NCI-H2171 (cell line): ENCODE measurements at regions not wholly inside any gene's neighbourhood (a gene's known extent, or its start where the extent isn't known, plus 50 kb on each side); places are given as distances from the start of the nearest gene placed in this dataset.

Experiments
- DNase-seq: peaks from one replicate; lab custom pipeline; 2025; lab: John Stamatoyannopoulos, UW

DNA sequence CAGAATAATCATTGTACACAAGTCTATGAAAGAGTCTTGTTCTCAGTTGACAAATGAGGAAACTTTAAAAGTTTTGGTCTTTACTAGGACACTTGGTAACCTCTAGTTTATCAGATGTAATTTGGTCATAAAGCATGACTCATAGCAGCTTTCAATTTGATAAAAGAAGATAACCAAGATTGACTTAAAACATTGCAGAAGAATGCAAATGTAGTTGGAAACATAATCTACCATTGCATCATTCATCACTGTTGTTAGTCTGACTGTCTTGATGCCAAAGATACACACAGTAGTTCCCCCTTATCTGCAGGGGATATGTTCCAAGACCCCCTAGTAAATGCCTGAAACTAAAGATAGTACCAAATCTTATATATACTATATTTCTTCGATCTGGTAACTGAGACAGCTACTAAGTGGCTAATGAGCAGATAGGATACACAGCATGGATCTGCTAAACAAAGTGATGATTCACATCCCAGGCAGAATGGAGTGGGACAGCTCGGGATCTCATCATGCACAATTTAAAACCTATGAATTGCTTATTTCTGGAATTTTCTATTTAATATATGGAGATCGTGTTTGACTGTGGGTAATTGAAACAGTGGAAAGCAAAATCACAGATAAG lies 131.4 kb upstream of the CCDC68 start:
- DNase-seq, result no peak

DNA sequence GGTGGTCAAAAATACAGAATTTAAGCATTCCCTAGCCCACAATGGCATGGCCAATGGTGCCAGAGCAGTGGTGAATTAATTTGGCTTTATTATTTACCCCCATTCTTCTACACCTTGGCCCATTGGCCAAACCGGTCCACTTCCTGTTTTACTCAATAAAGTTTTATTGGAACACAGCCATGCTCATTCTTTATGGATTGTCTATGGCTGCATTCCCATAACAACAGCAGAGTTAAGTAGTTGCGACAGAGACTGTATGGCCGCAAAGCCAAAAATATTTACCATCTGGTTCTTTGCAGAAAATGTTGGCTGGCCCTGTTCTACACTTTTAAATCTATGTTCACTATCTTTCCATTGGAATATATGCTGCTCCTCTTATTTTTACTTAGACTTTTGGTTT lies 130.3 kb upstream of the CCDC68 start:
- no peak for DNase-seq

DNA sequence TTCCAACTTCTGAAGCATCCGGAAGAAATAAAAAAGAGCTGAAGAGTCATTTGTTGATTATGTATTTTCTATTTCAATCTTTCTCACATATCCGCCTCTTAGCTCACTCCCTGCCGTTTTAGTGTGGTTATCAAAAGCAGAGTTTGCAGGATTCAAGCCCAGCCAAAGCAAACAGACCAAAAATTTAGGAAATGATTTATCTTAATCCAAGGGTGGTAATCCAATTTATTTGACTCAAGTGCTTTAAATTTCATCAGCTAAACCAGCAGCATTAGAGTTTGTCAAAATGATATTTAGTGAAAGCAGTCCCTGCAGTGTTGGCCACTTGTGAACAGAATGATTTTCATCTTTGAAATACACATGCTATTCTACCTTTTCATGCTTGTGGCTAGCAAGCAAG lies 129.3 kb upstream of the CCDC68 start:
- DNase-seq, result no peak

DNA sequence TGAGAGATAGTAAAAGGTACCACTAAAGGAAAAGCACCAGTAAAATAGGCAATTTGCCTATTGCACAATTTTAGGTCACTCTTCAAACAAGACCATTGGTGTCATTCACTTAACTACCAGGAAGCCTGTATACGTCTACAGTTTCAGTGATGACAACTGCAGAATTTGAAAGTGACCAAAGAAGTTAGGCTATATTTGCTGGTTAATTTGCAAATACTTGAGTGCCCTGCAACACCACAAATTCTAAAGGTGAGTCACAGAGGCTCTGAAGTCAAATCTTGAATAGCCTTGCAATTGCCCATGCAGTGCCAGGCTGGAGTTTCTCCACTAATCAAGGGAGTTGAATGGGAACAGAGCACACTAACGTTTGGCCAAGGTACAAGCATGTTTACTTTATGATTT lies 128.7 kb upstream of the CCDC68 start:
- DNase-seq, result no peak

DNA sequence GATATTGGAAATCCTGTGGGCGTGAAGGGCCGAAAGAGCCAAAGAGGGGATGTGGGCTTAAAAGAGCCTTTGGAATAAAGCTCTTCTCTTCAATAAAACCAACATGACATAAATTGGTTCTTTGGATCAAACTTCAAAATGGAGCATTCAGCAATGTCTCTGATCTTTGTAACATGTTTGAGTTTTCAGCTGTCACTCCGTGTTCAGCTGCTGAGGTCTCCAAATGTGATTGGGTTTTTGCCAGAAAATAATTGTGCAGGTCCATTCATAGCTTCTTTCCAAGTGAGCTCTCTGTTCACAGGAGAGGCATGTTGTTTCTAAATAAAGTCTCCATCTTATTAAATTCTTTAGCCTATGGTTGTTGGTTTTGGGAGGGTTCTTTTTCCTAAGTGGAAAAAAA lies 127.6 kb upstream of the CCDC68 start:
- DNase-seq, result no peak

DNA sequence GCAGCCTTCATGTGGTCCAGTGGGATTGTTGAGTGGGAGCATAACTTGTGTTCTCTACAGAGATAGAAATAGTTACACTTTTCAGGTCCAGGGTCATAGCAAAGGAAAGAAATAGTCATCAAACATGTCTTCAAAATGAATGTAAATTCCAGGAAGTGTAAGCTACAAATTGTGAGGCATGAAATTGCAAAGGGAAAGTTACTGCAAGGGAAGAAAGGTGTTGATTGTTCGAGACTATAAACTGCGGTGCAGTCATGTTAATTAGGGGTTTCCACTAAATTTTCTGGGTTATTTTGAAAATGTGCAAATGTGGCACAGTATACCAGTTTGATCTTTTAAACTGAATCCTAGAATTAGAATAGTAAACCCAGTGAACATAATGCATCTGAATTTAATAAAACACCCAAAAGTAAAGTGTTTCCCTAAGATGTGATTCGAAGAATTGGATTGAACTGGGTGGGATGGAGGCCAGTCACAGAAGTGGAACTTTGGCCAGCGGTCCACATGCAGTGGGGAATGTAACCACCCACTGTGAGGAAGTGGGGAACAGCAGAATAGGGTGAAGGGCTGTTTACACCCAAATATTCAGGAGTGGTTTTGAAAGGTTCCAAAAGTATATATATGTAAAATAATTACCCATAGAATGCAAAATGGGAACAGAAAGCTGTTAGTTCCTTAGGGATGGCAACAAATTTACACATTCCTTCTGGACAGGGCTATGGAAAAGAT lies 126.5 kb upstream of the CCDC68 start:
- DNase-seq, result no peak

DNA sequence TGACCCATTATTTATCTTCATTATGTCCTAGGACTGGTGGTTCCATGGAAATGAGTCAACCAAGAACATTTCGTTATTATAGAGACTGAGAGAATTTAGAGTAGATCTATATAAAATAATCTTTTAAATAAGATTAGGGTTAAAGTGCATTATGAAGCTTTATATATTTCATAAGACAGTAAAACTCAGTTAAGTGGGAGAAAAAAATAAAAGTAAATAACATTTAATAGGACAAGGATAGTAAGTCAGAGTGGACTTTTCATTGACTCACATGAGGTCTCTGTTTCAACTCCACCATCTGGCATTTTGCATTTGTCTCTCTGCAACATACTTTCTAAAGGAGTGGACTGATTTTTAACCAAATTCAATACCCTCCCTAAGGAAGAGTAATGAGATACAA lies 125.3 kb upstream of the CCDC68 start:
- DNase-seq, result no peak

DNA sequence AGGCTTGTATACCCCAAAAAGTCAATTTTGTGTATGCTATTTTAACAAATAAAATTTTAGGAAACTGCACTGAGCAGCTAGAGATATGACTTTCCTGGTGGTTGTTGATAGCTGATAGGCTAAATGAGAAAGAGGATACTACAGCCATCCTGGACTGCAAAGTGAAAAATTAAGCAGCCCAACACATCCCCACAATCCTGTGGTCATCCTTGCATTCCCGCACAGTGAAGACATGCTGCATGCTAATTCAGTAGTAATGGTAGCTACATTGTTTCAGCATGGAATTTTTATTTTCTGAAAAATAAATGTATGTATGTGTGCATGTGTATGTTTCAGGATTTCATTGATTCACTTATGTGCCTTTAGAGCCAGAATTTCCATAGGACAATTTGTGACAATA lies 124.2 kb upstream of the CCDC68 start:
- DNase-seq, result no peak

DNA sequence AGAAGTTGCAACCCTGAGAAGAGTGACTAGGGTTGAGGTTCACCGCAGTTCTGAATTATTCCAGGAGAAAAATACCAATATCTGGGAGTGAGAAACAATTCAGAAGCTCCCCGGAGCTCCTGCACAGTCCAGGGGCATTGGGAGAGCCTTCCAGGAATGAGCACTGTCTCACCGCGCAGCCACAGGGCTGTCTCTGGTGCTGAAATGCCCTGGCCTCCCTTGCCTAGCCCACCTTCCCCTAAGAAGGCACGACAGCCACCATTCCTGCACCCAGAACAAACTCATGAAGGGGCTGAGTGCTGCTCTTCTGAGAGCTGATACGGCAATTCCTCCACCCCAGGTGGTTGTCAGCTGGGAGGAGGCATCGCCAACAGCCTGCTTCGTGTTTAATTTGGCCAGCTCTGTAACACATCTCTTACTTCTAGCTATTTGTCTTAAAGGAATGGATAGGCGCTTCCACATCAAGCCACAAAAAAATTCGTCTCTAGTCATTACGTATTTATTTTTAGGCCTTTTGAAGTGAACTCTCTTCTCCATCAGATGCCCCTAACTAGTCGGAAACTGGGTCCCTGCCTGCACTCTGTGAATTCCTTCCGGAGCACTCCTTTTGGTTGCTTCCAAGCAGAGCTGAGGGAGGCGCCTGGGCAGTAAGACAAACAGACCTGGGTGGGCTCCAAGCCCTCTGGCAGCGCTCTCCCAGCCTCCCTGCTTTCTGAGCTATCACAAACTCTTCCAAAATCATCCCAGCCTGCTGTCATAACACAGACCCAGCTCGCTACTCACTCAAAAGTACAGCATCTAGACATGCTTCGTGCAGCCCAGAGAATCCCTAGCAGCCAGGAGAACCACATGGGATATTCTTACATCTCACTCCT lies 120.5 kb upstream of the CCDC68 start:
- no peak for DNase-seq

DNA sequence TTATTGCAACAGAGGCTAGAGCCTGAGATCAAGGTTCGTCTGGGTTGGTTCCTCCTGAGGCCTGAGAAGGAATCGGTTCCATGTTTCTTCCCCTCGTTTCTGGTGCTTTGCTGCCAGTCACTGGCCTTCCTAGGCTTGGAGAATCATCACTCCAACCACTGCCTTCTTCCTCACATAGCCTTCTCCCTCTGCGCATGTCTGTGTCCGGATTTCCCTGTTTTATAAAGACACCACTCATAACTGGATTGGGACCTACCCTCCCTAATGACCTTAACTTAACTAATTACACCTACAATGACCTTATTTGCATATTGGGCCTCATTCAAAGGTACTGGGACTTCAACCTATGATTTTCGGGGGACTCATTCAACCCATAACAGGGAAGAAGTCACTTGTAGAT lies 119.8 kb upstream of the CCDC68 start:
- DNase-seq, result no peak

DNA sequence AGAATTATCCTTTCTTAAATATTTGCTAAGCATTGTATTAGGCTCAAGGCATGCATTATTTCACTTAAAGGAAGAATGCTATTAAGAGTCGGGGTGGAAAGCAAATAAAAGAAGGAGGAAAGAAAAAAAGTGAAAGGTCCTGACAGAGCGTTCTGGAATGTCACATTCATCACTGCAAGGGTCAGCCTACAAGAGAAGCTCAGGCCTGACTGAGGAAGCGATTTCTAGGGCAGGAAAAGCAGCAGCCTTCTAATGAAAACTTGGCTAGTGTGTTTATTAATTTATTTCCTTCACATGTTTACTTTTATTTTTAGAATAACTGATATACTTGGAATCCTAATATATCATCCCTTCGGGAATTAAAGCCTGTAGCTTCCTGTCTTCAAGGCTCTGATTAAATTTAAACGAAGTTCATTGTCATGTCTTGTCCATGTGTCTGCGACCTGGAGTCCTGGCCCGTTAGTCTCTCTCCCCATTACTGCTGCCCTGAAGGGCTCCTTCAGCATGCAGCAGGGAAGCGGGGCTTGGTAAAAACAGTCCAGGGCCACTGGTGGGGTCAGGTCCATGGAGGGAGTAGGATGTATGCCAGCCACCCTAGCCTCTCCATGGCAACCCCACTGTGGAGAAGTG lies 119.2 kb upstream of the CCDC68 start:
- no peak for DNase-seq

DNA sequence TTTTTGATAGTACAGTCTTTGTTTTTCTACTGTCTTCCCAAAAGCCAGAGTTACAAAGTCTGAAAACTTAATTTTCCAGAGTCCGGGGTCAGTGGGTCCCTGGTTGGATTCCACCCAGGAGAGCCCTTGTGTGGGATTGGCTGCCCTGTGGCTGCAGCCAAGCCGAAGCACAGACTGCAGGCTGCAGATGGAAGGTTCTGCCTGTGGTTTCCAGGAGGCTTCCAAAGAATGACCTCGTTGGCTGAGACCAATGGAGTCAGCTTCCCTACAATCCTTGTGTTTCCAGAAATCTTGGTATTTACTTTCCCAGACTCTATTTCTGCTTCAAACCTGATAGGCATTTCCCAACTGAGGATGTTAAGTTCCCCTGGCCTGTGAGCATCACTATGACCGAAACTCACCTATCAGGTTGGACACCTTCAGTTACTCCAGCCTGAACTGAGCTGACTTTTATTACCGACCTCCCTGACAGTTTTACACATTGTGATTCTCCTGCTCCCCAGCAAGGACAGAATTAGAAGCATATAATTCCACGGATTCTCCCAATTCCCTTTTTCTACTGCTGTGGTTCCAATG lies 117.5 kb upstream of the CCDC68 start:
- no peak for DNase-seq

DNA sequence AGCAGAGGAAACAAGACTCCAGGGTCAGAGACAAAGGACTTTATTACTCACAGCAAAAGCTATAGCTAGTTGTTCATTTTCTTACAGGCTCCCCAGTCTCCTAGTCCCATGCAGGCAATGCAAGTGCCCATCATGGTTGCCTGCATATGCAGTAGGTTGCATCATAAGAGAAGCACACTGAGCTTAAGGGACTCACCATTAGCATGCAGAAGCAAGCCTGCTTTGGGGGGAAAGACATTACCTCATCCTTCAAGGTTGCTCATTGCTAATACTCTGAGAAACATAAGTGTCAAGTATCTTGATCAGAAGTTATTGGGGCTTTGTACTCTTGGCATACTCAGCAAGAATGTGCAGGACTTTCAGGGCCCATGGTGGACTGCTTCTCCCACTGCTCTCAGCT lies 114.6 kb upstream of the CCDC68 start:
- DNase-seq, result no peak

DNA sequence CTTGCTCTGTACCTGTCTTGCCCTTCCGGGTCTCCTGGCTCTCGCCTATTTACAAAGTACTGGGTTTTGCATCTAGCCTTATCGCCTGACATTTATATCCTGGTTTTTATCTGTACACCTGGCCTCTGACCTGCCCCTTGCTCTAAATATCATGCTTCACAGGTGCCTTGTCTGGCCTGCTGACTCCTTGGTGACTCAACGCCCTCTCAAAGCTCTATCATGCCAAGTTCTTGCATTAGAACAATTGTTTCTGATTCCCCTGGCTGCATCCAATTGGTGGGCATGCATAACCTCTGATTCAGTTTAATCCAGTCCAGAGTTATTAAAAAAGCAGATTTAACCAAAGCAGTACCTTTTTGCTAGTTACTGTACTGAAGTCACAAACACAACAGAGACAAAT lies 113.9 kb upstream of the CCDC68 start:
- DNase-seq, result no peak

DNA sequence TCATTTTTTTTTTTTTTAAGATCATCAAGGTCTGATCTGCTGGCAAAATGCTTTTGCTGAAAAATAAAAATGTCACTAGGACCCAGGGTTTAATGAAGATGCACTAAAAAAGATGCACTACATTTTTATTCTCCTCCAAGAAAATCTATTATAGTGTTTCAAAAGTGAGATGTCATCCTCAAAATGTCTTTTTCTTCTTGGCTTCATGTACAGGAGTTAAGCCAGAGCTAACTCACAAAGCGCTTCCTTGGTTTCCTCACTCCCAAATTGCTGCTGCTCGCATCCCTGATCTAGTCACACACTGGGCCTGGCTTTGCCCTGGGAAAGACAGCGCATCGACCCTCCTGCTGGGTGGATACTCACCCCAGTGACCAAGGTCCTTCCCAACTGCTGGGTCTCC lies 113.4 kb upstream of the CCDC68 start:
- DNase-seq, result no peak

DNA sequence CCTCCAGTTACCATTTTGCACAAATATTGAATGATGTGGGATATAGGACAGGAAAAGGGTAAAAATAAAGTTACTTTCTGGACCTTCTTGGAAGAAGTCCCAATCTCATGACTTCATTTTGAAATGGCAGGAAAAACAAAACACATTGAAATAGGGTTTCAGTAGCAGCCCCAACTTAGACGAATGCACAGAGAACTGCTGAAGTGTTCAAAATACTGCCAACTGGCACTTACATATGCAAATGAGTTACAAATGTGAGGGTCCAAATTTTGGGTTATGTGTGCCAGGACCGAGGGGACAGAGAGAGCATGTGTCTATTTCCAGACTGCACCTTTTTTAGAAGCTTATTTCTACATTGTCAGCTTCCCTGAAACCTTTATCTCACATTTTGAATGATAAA lies 112.9 kb upstream of the CCDC68 start:
- no peak for DNase-seq

DNA sequence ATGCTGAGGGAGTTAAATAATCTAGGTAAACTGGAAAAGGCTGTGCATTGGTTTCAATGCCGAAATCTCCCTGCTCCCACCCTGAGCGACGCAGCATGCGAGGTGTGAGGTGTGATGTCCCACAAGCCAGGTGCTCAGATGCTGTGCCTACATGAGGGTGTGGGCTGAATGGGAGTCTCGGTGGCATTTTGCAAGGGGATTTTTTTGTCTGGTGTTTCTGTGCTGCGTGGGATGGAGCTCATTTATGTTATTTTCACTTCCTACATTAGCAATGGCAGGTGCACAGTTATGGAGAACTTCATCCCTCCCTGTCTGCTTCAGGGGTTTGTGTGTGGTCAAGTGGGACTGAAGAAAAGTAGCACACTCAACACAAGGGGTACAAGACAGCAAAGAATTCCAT lies 110.2 kb upstream of the CCDC68 start:
- DNase-seq, result no peak

DNA sequence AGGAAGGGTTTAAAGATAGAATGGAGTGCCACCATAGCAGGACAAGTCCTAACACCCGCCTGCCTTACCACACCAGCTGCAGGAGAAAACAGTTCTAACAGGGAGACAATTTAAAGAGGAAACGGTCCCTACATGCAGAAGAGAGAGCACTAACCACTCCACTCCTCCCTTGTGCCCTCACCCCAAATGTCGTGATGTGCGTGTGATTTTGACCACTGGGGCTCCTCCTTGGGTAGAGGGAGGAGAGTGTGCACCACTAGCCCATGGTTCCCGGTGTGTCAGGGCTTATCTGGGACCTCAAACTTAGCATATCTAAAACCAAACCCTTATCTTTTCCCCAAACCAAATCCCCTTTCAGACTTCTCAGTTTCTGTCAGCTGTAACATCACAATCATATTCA lies 105.5 kb upstream of the CCDC68 start:
- no peak for DNase-seq

DNA sequence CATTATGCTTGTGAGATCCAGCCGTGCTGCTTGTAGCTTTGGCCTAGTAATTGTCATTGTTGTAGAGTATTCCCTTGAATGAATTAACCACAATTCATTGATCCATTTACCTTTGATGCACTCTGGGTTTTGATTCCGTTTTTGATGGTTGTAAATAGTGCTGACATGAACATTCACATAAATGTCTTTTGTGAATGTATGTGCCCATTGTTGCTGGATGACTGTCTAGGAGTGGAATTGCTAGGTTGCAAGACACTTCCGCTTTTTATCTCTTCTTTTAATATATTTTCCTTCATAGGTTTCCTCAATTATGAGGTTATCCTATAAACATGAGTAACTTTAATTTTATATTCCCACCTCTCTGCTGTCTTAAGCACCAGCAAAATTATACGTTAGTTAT lies 104.8 kb upstream of the CCDC68 start:
- DNase-seq, result no peak

DNA sequence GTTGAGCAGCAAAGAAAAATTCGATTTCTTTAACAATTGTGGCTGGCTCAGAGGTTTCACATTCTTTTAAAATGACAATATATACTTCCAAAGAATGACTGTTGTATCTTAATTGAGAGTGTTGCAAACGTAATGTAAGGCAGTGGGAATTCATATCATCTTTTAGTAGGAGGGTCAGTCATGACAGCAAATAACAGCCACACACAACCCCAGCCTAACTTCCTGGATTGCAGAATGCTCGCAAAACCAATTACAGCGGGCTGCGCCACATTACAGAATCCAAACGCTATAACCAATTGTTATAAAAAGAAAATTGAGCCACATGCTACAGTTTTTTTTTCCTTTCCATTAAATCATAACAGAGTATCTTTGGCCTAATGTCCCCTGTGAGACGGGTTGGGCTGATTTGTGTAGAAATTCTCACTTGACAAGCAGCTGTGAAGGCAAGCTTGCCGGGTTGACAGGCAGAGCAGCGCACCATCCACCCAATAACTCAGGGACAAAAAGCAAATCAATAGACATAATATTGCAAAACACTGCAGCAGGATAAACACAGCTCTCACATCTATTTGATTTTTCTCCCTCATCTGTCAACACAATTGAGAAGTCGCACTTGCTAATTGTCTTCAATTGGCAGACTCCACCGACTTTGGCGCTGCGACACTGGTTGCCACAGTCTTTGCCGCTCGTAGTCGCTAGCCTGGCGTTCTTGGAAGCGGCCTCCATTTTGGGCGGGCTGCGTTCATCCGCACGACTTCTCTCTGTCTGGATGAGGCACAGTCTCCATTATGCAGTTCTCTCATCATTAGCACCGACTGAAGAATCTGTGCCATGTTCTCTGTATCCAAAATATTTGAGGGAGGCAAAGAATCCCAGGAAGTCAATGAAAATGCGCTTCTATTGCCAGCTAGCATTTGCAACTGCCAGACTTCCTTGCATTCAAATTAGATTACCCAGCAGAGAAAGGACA lies 95.0 kb upstream of the CCDC68 start:
- DNase-seq, result no peak

DNA sequence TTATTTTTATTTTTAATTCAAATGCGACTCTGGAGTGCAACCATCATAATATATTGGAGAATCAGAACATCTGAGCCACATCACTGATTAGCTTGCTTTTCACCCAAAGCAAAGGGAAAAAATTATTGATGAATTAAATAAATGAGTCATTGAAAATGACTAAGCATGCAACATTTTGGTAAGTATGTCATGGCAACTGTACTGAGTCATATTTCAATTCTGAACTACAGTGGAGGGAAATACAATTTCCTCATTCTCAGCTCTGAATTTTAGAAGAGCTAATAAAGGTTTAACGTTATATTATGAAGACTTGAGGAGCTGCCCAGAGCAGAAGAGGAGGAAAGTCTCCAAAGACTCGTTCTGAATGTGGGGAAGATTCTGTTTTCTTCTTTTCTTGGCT lies 89.6 kb upstream of the CCDC68 start:
- DNase-seq, result no peak
